ENCODE measurements at regions not wholly inside any gene's neighbourhood (a gene's known extent, or its start where the extent isn't known, plus 50 kb on each side); places are given as distances from the start of the nearest gene placed in this dataset.

GRCh38 chr7:26590709-26591108 lies 273.7 kb downstream of the SKAP2 start:
- 58 to 81% (median 62%) methylated on average over 2 of the region's 2 CpGs for WGBS, 3 donors
- no peaks in the 10 kb centered on the region for H3K4me1 ChIP-seq (ENCODE audit: control insufficient read depth in 3 of 3, insufficient read depth in 2 of 3, low read depth in 1 of 3, low read length in 2 of 3)
- H3K27ac ChIP-seq (ENCODE audit: low read depth in 1 of 3, low read length in 2 of 3) = no peak overlapping the region
- H3K27me3 ChIP-seq (ENCODE audit: control insufficient read depth in 3 of 3, insufficient read depth in 3 of 3, low read length in 3 of 3) = peaks cover 0 to 8% (median 4%) of the 10 kb centered on the region in 3 donors
- FAIRE-seq (no peak), DNase-seq (no peak)
- no peak overlapping the region for H3K4me3 ChIP-seq (ENCODE audit: low read depth in 1 of 3, low read length in 3 of 3)
- no peaks in the 10 kb centered on the region for H3K36me3 ChIP-seq (ENCODE audit: control insufficient read depth in 3 of 3, insufficient read depth in 2 of 3, low read depth in 1 of 3, low read length in 3 of 3)
- no peaks in the 10 kb centered on the region for H3K9me3 ChIP-seq (ENCODE audit: control insufficient read depth in 2 of 2, insufficient read depth in 1 of 2, low read depth in 1 of 2, low read length in 1 of 2)

DNA sequence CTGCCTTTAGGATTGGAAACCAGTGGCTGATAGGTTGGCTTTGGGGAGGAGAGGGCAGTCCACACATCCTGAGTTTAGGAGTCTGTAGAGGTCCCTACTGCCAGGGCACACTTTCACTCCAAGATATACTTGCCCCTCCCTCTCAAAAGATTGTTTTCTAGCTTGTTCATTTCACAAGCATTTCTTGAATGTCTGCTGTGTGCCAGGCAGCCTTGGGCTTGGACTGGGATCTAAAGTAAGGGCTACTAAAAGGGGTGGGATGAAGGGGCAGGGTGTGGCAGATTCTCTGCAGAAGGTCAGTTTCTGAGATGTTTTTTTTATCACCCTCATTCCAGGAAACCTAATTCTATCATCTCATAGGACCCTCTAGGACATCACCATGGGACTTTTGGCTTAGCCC lies 272.4 kb downstream of the SKAP2 start:
- FAIRE-seq = no peak
- DNase-seq = no peak
- H3K9me3 ChIP-seq (ENCODE audit: control insufficient read depth in 2 of 2, insufficient read depth in 1 of 2, low read depth in 1 of 2, low read length in 1 of 2) = no peaks in the 10 kb centered on the region
- H3K27me3 ChIP-seq (ENCODE audit: control insufficient read depth in 3 of 3, insufficient read depth in 3 of 3, low read length in 3 of 3) = peaks cover 0 to 8% (median 2%) of the 10 kb centered on the region in 3 donors
- no peak overlapping the region for H3K4me3 ChIP-seq (ENCODE audit: low read depth in 1 of 3, low read length in 3 of 3)
- no peaks in the 10 kb centered on the region for H3K36me3 ChIP-seq (ENCODE audit: control insufficient read depth in 3 of 3, insufficient read depth in 2 of 3, low read depth in 1 of 3, low read length in 3 of 3)
- H3K27ac ChIP-seq (ENCODE audit: low read depth in 1 of 3, low read length in 2 of 3) = no peak overlapping the region
- H3K4me1 ChIP-seq (ENCODE audit: control insufficient read depth in 3 of 3, insufficient read depth in 2 of 3, low read depth in 1 of 3, low read length in 2 of 3) = no peaks in the 10 kb centered on the region

- H3K4me1 ChIP-seq (ENCODE audit: control insufficient read depth in 3 of 3, insufficient read depth in 2 of 3, low read depth in 1 of 3, low read length in 2 of 3) = no peaks in the 10 kb centered on the region
- no peaks in the 10 kb centered on the region for H3K36me3 ChIP-seq (ENCODE audit: control insufficient read depth in 3 of 3, insufficient read depth in 2 of 3, low read depth in 1 of 3, low read length in 3 of 3)
- FAIRE-seq (no peak), DNase-seq (no peak)
- H3K4me3 ChIP-seq (ENCODE audit: low read depth in 1 of 3, low read length in 3 of 3) = no peak overlapping the region
- 59 to 75% (median 70%) methylated on average over 9 of the region's 9 CpGs for WGBS, 3 donors
- H3K27ac ChIP-seq (ENCODE audit: low read depth in 1 of 3, low read length in 2 of 3) = no peak overlapping the region
- no peaks in the 10 kb centered on the region for H3K9me3 ChIP-seq (ENCODE audit: control insufficient read depth in 2 of 2, insufficient read depth in 1 of 2, low read depth in 1 of 2, low read length in 1 of 2)
- peaks cover 0 to 8% (median 2%) of the 10 kb centered on the region in 3 donors for H3K27me3 ChIP-seq (ENCODE audit: control insufficient read depth in 3 of 3, insufficient read depth in 3 of 3, low read length in 3 of 3)
These were observed 271.0 kb downstream of the SKAP2 start for GRCh38 chr7:26593393-26593792.

GRCh38 chr7:26593896-26594295 lies 270.5 kb downstream of the SKAP2 start:
- DNase-seq = no peak

DNA sequence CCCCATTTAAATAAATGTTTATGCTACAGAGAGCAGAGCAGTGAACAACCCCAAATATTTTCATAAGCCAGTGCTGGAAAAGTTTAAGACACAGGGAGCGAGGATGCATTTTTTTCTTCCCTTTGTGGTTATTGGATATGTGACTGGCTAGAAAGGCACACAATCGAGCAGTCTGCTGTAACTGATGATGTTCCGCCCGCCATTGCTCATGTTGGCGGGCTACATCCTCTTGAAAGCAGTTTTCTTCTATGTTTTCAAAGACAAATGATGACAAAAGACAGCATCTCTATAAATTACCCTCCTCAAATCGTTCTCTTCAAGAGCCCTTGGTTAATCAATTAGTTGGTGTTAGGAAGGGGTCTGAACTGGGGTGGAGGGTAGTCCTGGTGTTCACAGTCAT lies 269.8 kb downstream of the SKAP2 start:
- Histone ChIP-seq H3K4me1 (ENCODE audit: control insufficient read depth in 3 of 3, insufficient read depth in 2 of 3, low read depth in 1 of 3, low read length in 2 of 3) (no peaks in the 10 kb centered on the region), H3K36me3 (ENCODE audit: control insufficient read depth in 3 of 3, insufficient read depth in 2 of 3, low read depth in 1 of 3, low read length in 3 of 3) (no peaks in the 10 kb centered on the region), H3K9me3 (ENCODE audit: control insufficient read depth in 2 of 2, insufficient read depth in 1 of 2, low read depth in 1 of 2, low read length in 1 of 2) (no peaks in the 10 kb centered on the region), H3K4me3 (ENCODE audit: low read depth in 1 of 3, low read length in 3 of 3) (no peak overlapping the region), H3K27me3 (ENCODE audit: control insufficient read depth in 3 of 3, insufficient read depth in 3 of 3, low read length in 3 of 3) (peaks cover 0 to 8% (median 0%) of the 10 kb centered on the region in 3 donors), H3K27ac (ENCODE audit: low read depth in 1 of 3, low read length in 2 of 3) (no peak overlapping the region)
- no peak for FAIRE-seq
- 42 to 78% (median 76%) methylated on average over 6 of the region's 6 CpGs for WGBS, 3 donors
- no peak for DNase-seq

More at GRCh38 chr7:26593896-26594295, 270.5 kb downstream of the SKAP2 start:
- H3K27me3 ChIP-seq (ENCODE audit: control insufficient read depth in 3 of 3, insufficient read depth in 3 of 3, low read length in 3 of 3) = peaks cover 0 to 8% (median 0%) of the 10 kb centered on the region in 3 donors
- H3K9me3 ChIP-seq (ENCODE audit: control insufficient read depth in 2 of 2, insufficient read depth in 1 of 2, low read depth in 1 of 2, low read length in 1 of 2) = no peaks in the 10 kb centered on the region
- no peaks in the 10 kb centered on the region for H3K36me3 ChIP-seq (ENCODE audit: control insufficient read depth in 3 of 3, insufficient read depth in 2 of 3, low read depth in 1 of 3, low read length in 3 of 3)
- H3K4me1 ChIP-seq (ENCODE audit: control insufficient read depth in 3 of 3, insufficient read depth in 2 of 3, low read depth in 1 of 3, low read length in 2 of 3) = no peaks in the 10 kb centered on the region
- FAIRE-seq = no peak
- 62 to 92% (median 84%) methylated on average over 5 of the region's 5 CpGs for WGBS, 3 donors
- no peak overlapping the region for H3K27ac ChIP-seq (ENCODE audit: low read depth in 1 of 3, low read length in 2 of 3)
- no peak overlapping the region for H3K4me3 ChIP-seq (ENCODE audit: low read depth in 1 of 3, low read length in 3 of 3)

- Histone ChIP-seq H3K27me3 (ENCODE audit: control insufficient read depth in 3 of 3, insufficient read depth in 3 of 3, low read length in 3 of 3) (peaks cover 0 to 5% (median 0%) of the 10 kb centered on the region in 3 donors), H3K4me3 (ENCODE audit: low read depth in 1 of 3, low read length in 3 of 3) (no peak overlapping the region), H3K27ac (ENCODE audit: low read depth in 1 of 3, low read length in 2 of 3) (no peak overlapping the region), H3K9me3 (ENCODE audit: control insufficient read depth in 2 of 2, insufficient read depth in 1 of 2, low read depth in 1 of 2, low read length in 1 of 2) (no peaks in the 10 kb centered on the region), H3K4me1 (ENCODE audit: control insufficient read depth in 3 of 3, insufficient read depth in 2 of 3, low read depth in 1 of 3, low read length in 2 of 3) (no peaks in the 10 kb centered on the region), H3K36me3 (ENCODE audit: control insufficient read depth in 3 of 3, insufficient read depth in 2 of 3, low read depth in 1 of 3, low read length in 3 of 3) (no peaks in the 10 kb centered on the region)
- DNase-seq (no peak), FAIRE-seq (no peak)
- WGBS, 3 donors = 43 to 76% (median 61%) methylated on average over 2 of the region's 2 CpGs
These were observed 265.5 kb downstream of the SKAP2 start for GRCh38 chr7:26598867-26599266.

- 88 to 92% (median 91%) methylated on average over 7 of the region's 7 CpGs for WGBS, 3 donors
- peaks cover 0 to 9% (median 0%) of the 10 kb centered on the region in 3 donors for H3K27me3 ChIP-seq (ENCODE audit: control insufficient read depth in 3 of 3, insufficient read depth in 3 of 3, low read length in 3 of 3)
- no peak overlapping the region for H3K4me3 ChIP-seq (ENCODE audit: low read depth in 1 of 3, low read length in 3 of 3)
- no peaks in the 10 kb centered on the region for H3K36me3 ChIP-seq (ENCODE audit: control insufficient read depth in 3 of 3, insufficient read depth in 2 of 3, low read depth in 1 of 3, low read length in 3 of 3)
- no peak for FAIRE-seq
- H3K27ac ChIP-seq (ENCODE audit: low read depth in 1 of 3, low read length in 2 of 3) = no peak overlapping the region
- H3K9me3 ChIP-seq (ENCODE audit: control insufficient read depth in 2 of 2, insufficient read depth in 1 of 2, low read depth in 1 of 2, low read length in 1 of 2) = no peaks in the 10 kb centered on the region
- no peaks in the 10 kb centered on the region for H3K4me1 ChIP-seq (ENCODE audit: control insufficient read depth in 3 of 3, insufficient read depth in 2 of 3, low read depth in 1 of 3, low read length in 2 of 3)
- no peak for DNase-seq
These were observed 264.4 kb downstream of the SKAP2 start for GRCh38 chr7:26599982-26600381.

DNA sequence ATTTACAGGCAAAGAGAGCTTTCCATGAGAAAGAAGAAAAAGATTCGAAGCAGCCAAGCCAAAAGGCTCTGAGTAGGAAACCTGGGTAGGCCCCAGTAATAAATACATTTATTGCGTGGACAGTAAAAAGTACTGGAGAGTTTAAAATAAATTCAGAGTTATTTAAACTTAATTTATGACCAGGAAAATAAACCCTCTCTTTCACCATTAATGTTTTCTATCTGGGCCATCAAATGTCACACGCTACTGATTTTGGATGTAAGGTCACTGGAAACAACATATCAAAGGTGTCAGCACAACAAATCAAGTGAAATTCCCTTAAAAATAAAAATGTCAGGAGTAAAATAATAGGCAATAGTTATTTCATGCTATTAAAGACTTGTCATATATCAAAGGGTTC lies 264.0 kb downstream of the SKAP2 start:
- no peak for FAIRE-seq

GRCh38 chr7:26603631-26604030 lies 260.8 kb downstream of the SKAP2 start:
- H3K27ac ChIP-seq (ENCODE audit: low read depth in 1 of 3, low read length in 2 of 3) = no peak overlapping the region
- no peaks in the 10 kb centered on the region for H3K36me3 ChIP-seq (ENCODE audit: control insufficient read depth in 3 of 3, insufficient read depth in 2 of 3, low read depth in 1 of 3, low read length in 3 of 3)
- H3K4me3 ChIP-seq (ENCODE audit: low read depth in 1 of 3, low read length in 3 of 3) = no peak overlapping the region
- FAIRE-seq = no peak
- peaks cover 0 to 9% (median 0%) of the 10 kb centered on the region in 3 donors for H3K27me3 ChIP-seq (ENCODE audit: control insufficient read depth in 3 of 3, insufficient read depth in 3 of 3, low read length in 3 of 3)
- no peak for DNase-seq
- no peaks in the 10 kb centered on the region for H3K9me3 ChIP-seq (ENCODE audit: control insufficient read depth in 2 of 2, insufficient read depth in 1 of 2, low read depth in 1 of 2, low read length in 1 of 2)
- H3K4me1 ChIP-seq (ENCODE audit: control insufficient read depth in 3 of 3, insufficient read depth in 2 of 3, low read depth in 1 of 3, low read length in 2 of 3) = no peaks in the 10 kb centered on the region

More for the DNA sequence above, 264.0 kb downstream of the SKAP2 start:
- Histone ChIP-seq H3K4me3 (ENCODE audit: low read depth in 1 of 3, low read length in 3 of 3) (no peak overlapping the region), H3K27me3 (ENCODE audit: control insufficient read depth in 3 of 3, insufficient read depth in 3 of 3, low read length in 3 of 3) (peaks cover 0 to 9% (median 0%) of the 10 kb centered on the region in 3 donors), H3K27ac (ENCODE audit: low read depth in 1 of 3, low read length in 2 of 3) (no peak overlapping the region), H3K4me1 (ENCODE audit: control insufficient read depth in 3 of 3, insufficient read depth in 2 of 3, low read depth in 1 of 3, low read length in 2 of 3) (no peaks in the 10 kb centered on the region), H3K9me3 (ENCODE audit: control insufficient read depth in 2 of 2, insufficient read depth in 1 of 2, low read depth in 1 of 2, low read length in 1 of 2) (no peaks in the 10 kb centered on the region), H3K36me3 (ENCODE audit: control insufficient read depth in 3 of 3, insufficient read depth in 2 of 3, low read depth in 1 of 3, low read length in 3 of 3) (no peaks in the 10 kb centered on the region)
- 75 to 92% (median 76%) methylated on average over 3 of the region's 3 CpGs for WGBS, 3 donors
- DNase-seq = no peak

Data from small intestine (tissue), 7 donors.